Endothelial cell of umbilical vein (primary cell): ENCODE measurements at regions not wholly inside any gene's neighbourhood (a gene's known extent, or its start where the extent isn't known, plus 50 kb on each side); places are given as distances from the start of the nearest gene placed in this dataset.

ENCODE experiments used
- BruUV-seq: library from RNA; stranded (reverse); fragments of 400-500 nt; replicated peaks from 2 replicates; lab custom pipeline; 2021; lab: Mats Ljungman, UMichigan
- CTCF ChIA-PET: fragments of 300-600, 350-600 bp; sonication (Branson Sonifier 250); formaldehyde crosslinking; loops from one replicate; lab custom pipeline; 2021; ENCODE audit warnings: antibody characterized with exemption, inconsistent platforms; lab: Charles Lee
- POLR2A ChIA-PET: fragments of 300-600, 350-600 bp; sonication (Branson Sonifier 250); formaldehyde crosslinking; loops from one replicate; lab custom pipeline; 2021; ENCODE audit warnings: antibody characterized with exemption, inconsistent platforms; lab: Charles Lee
- DNase-seq: peaks from one replicate; pipeline ENCODE4 v3.0.0-alpha.2; 2011; ENCODE audit warnings: low read depth, low spot score
- FAIRE-seq: peaks from 2 replicates; lab custom pipeline; 2011; peaks lifted over from hg19 to GRCh38; lab: Jason Lieb, UNC
- H2AFZ ChIP-seq: 2 replicates; pipeline ENCODE4 v1.6.0; 2012; ENCODE audit warnings: low read depth, low read length, control low read depth, inconsistent platforms
- H3K27ac ChIP-seq: 2 replicates; pipeline ENCODE4 v1.5.1; 2011; ENCODE audit warnings: low read depth, mild to moderate bottlenecking, control low read depth, low read length, moderate library complexity; ENCODE audit not compliant: insufficient read depth
- H3K27me3 ChIP-seq, 2 experiments: 2 replicates each; pipeline versions ENCODE4 v1.6.0 to v1.6.1; 2011; ENCODE audit warnings: low read length in 2 of 2, mixed read lengths in 1 of 2; ENCODE audit not compliant: control insufficient read depth in 2 of 2, insufficient read depth in 2 of 2
- H3K36me3 ChIP-seq, 2 experiments: 2 replicates in 1 of 2; 3 replicates in 1 of 2; pipeline ENCODE4 v1.5.1; 2011; ENCODE audit warnings: low read length in 2 of 2, mild to moderate bottlenecking in 1 of 2, moderate library complexity in 1 of 2; ENCODE audit not compliant: control insufficient read depth in 2 of 2, insufficient read depth in 2 of 2; ENCODE audit errors: extremely low read depth in 1 of 2
- H3K4me1 ChIP-seq: 3 replicates; pipeline ENCODE4 v1.5.1; 2011; ENCODE audit warnings: mild to moderate bottlenecking, low read length; ENCODE audit not compliant: control insufficient read depth, insufficient read depth; ENCODE audit errors: extremely low read depth
- H3K4me2 ChIP-seq: 2 replicates; pipeline ENCODE4 v1.6.1; 2011; ENCODE audit warnings: low read length, control low read depth, mixed read lengths; ENCODE audit not compliant: insufficient read depth
- H3K4me3 ChIP-seq, 3 experiments: fragments of 200-600 bp in 1 of 3; sonication (generic), shearing (Covaris generic) in 1 of 3; replicated peaks in 1 of 3; 2 replicates each; pipeline ENCODE4 v1.5.1; 2011 to 2016; ENCODE audit warnings: control low read depth in 3 of 3, low read length in 3 of 3, mild to moderate bottlenecking in 2 of 3, inconsistent platforms in 1 of 3, low read depth in 1 of 3, moderate library complexity in 1 of 3; ENCODE audit not compliant: insufficient read depth in 1 of 3
- H3K79me2 ChIP-seq: 2 replicates; pipeline ENCODE4 v1.6.0; 2012; ENCODE audit warnings: low read length, inconsistent platforms; ENCODE audit not compliant: control insufficient read depth, insufficient read depth
- H3K9ac ChIP-seq: replicated peaks from 2 replicates; pipeline ENCODE3; 2011; ENCODE audit warnings: low read length, control low read depth; ENCODE audit not compliant: insufficient read depth; ENCODE audit errors: extremely low read depth
- H3K9me1 ChIP-seq: replicated peaks from 3 replicates; pipeline ENCODE4 v1.6.0; 2011; ENCODE audit warnings: mild to moderate bottlenecking, low read length; ENCODE audit not compliant: control insufficient read depth, insufficient read depth; ENCODE audit errors: extremely low read depth
- H3K9me3 ChIP-seq: replicated peaks from 2 replicates; pipeline ENCODE4 v1.5.1; 2012; ENCODE audit warnings: low read length, inconsistent platforms; ENCODE audit not compliant: control insufficient read depth, insufficient read depth
- H4K20me1 ChIP-seq: replicated peaks from 2 replicates; pipeline ENCODE3; 2011; ENCODE audit warnings: mild to moderate bottlenecking, low read length; ENCODE audit not compliant: control insufficient read depth, insufficient read depth; ENCODE audit errors: extremely low read depth
- EZH2 ChIP-seq: IDR thresholded peaks from 2 replicates; pipeline ENCODE4 v1.6.1; 2012; ENCODE audit warnings: borderline replicate concordance, low read depth, mild to moderate bottlenecking, moderate library complexity, low read length, inconsistent platforms; ENCODE audit not compliant: severe bottlenecking
- FOS ChIP-seq: IDR thresholded peaks from 2 replicates; pipeline ENCODE4 v1.6.1; 2011; ENCODE audit warnings: mild to moderate bottlenecking, low read length, moderate library complexity, borderline replicate concordance; ENCODE audit not compliant: insufficient read depth
- GATA2 ChIP-seq: IDR thresholded peaks from 2 replicates; pipeline ENCODE4 v1.7.0; 2011; ENCODE audit warnings: low read depth, mild to moderate bottlenecking, moderate library complexity, mixed read lengths, low read length; ENCODE audit not compliant: insufficient read length, insufficient read depth
- JUN ChIP-seq: IDR thresholded peaks from 2 replicates; pipeline ENCODE4 v1.6.1; 2011; ENCODE audit warnings: borderline replicate concordance, low read depth; ENCODE audit not compliant: insufficient read length, insufficient read depth
- MYC ChIP-seq: IDR thresholded peaks from one replicate; pipeline ENCODE4 v1.6.1; 2011; ENCODE audit warnings: mild to moderate bottlenecking, low read depth, low read length
- POLR2A ChIP-seq: IDR thresholded peaks from 2 replicates; pipeline ENCODE4 v1.6.1; 2012; ENCODE audit warnings: low read depth, mild to moderate bottlenecking, control low read depth, low read length
- POLR2AphosphoS5 ChIP-seq: IDR thresholded peaks from 2 replicates; pipeline ENCODE4 v1.6.1; 2012; ENCODE audit warnings: low read depth, mild to moderate bottlenecking, control low read depth, low read length, moderate library complexity; ENCODE audit not compliant: insufficient read depth
- dilution Hi-C: fragments of 300-500 bp; cut with MboI; formaldehyde crosslinking; loops from one replicate; pipeline ENCODE4 v1.15.0; 2019; ENCODE audit warnings: low sequenced_read_pairs; ENCODE audit not compliant: extremely low pct_ligation_motif_present
- intact Hi-C: fragments of 100-400 bp; cut with micrococcal nuclease; formaldehyde crosslinking; loops from one replicate; pipeline ENCODE4 v1.10.0; 2022
- TF ChIP-seq, protein P1 (sequence below), 2 donors: IDR thresholded peaks; 1 replicate in 1 of 2; 2 replicates in 1 of 2; pipeline ENCODE4 v1.5.1; 2011; ENCODE audit warnings: low read length in 2 of 2, mild to moderate bottlenecking in 2 of 2, moderate library complexity in 2 of 2, control low read depth in 1 of 2, inconsistent platforms in 1 of 2, low read depth in 1 of 2; ENCODE audit not compliant: insufficient read depth in 1 of 2; ENCODE audit errors: extremely low read depth in 1 of 2
- TF ChIP-seq, protein P2 (sequence below): IDR thresholded peaks from 2 replicates; pipeline ENCODE4 v1.6.1; 2011; ENCODE audit not compliant: insufficient read depth, insufficient read length

DNA sequence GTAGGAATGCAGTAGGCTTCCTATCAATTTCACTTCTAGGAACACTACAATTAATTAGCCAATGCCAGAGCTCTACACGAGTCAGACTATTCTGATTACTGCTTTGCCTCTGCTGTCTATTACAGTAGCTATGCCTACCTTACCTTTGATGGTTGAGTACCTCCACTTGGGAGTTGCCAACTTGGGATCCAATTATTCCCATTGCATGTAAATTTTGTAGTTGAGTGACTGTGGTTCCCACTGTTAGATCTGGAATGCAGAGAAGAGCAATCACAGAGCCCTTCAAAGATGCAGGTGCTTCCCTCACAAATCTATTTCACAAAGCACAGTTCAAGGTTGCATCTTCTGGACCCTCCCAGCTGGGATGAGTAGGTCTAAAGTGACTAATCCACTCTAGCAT, 62.9 kb upstream of the AASS start:
- Histone ChIP-seq H3K4me2 (no peak overlapping the region), H3K9ac (no peak overlapping the region), H3K36me3 (no peaks in the 10 kb centered on the region), H4K20me1 (no peaks in the 10 kb centered on the region), H3K27ac (no peak overlapping the region), H3K4me1 (no peaks in the 10 kb centered on the region), H2AFZ (no peak overlapping the region), H3K9me1 (no peaks in the 10 kb centered on the region), H3K79me2 (no peaks in the 10 kb centered on the region), H3K27me3 (no peaks in the 10 kb centered on the region), H3K9me3 (no peaks in the 10 kb centered on the region), H3K4me3 (no peak overlapping the region)
- TF ChIP-seq, protein P1, sequence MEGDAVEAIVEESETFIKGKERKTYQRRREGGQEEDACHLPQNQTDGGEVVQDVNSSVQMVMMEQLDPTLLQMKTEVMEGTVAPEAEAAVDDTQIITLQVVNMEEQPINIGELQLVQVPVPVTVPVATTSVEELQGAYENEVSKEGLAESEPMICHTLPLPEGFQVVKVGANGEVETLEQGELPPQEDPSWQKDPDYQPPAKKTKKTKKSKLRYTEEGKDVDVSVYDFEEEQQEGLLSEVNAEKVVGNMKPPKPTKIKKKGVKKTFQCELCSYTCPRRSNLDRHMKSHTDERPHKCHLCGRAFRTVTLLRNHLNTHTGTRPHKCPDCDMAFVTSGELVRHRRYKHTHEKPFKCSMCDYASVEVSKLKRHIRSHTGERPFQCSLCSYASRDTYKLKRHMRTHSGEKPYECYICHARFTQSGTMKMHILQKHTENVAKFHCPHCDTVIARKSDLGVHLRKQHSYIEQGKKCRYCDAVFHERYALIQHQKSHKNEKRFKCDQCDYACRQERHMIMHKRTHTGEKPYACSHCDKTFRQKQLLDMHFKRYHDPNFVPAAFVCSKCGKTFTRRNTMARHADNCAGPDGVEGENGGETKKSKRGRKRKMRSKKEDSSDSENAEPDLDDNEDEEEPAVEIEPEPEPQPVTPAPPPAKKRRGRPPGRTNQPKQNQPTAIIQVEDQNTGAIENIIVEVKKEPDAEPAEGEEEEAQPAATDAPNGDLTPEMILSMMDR (IDR thresholded peaks at IDR 0.05; ENCODE audit: extremely low read depth in 1 of 2, insufficient read depth in 1 of 2, low read depth in 1 of 2, low read length in 2 of 2): no peak
- TF ChIP-seq EZH2: no peak
- no peak for TF ChIP-seq POLR2A
- no peak for TF ChIP-seq POLR2AphosphoS5
- no peak for TF ChIP-seq JUN
- CTCF ChIA-PET: no interaction called here
- FAIRE-seq: no peak
- POLR2A ChIA-PET: no interaction called here
- dilution Hi-C loops (no loop called here), intact Hi-C loops (no loop called here)
- no TSS peak for BruUV-seq
- DNase-seq: no peak

DNA sequence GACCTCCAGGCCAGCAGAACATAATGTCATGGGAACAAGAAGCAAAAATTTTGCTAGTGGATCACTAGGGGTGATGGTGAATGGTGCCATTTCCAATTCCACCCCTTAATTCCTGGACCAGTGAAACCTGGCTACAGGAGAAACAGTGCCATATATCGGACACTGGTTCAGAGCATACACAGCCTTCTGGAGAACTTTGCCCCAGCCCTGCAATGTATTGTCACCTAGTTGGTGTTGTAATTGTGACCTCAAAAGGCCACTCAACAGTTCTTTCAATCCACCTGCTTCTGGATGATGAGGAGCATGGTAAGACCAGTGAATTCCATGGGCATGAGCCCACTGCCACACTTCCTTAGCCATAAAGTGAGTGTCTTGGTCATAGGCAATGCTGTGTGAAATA, 59.8 kb upstream of the AASS start:
- Histone ChIP-seq H3K27ac (no peak overlapping the region), H3K4me3 (no peak overlapping the region), H3K4me2 (no peak overlapping the region), H3K9me1 (no peaks in the 10 kb centered on the region), H3K79me2 (no peaks in the 10 kb centered on the region), H3K27me3 (peaks cover 0 to 2% of the 10 kb centered on the region in 2 experiments), H3K4me1 (no peaks in the 10 kb centered on the region), H3K9ac (no peak overlapping the region), H4K20me1 (no peaks in the 10 kb centered on the region), H2AFZ (no peak overlapping the region), H3K36me3 (no peaks in the 10 kb centered on the region), H3K9me3 (no peaks in the 10 kb centered on the region)
- ChIA-PET POLR2A (no interaction called here), CTCF (no interaction called here)
- intact Hi-C loops (no loop called here), dilution Hi-C loops (no loop called here)
- TF ChIP-seq POLR2AphosphoS5 (no peak), MYC (no peak), FOS (no peak), POLR2A (no peak), JUN (no peak), EZH2 (no peak), GATA2 (no peak)
- TF ChIP-seq, protein P2, sequence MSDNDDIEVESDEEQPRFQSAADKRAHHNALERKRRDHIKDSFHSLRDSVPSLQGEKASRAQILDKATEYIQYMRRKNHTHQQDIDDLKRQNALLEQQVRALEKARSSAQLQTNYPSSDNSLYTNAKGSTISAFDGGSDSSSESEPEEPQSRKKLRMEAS: no peak
- TF ChIP-seq, protein P1 (IDR thresholded peaks at IDR 0.05; ENCODE audit: extremely low read depth in 1 of 2, insufficient read depth in 1 of 2, low read depth in 1 of 2, low read length in 2 of 2): no peak
- no peak for DNase-seq
- BruUV-seq: no TSS peak
- FAIRE-seq: no peak
